Lung (tissue), 11 donors: ENCODE measurements at regions not wholly inside any gene's neighbourhood (a gene's known extent, or its start where the extent isn't known, plus 50 kb on each side); places are given as distances from the start of the nearest gene placed in this dataset.
A peak's percentile ranks its signal among the peaks of the same experiment; 100 is the strongest.

Experiments
- ATAC-seq: fragments of 200-7000 bp; cut with Tn5 transposase; one replicate; pipeline ENCODE4 v1.9.1; 2020; ENCODE audit warnings: moderate number of reproducible peaks; ENCODE audit not compliant: insufficient read depth, low FRiP score
- DNase-seq, 3 donors: peaks; one replicate each; pipeline ENCODE4 v3.0.0-alpha.2; 2013 to 2017
- H3K27ac ChIP-seq, 2 donors: one replicate each; pipeline ENCODE4 v1.5.1; 2013; ENCODE audit warnings: mild to moderate bottlenecking in 2 of 2, moderate library complexity in 2 of 2, control low read depth in 1 of 2, inconsistent platforms in 1 of 2, low read depth in 1 of 2, low read length in 1 of 2
- H3K27me3 ChIP-seq, 3 donors: one replicate each; pipeline ENCODE4 v1.5.1; 2013; ENCODE audit warnings: low read length in 2 of 3; ENCODE audit not compliant: control insufficient read depth in 3 of 3, insufficient read depth in 3 of 3
- H3K36me3 ChIP-seq, 4 donors: one replicate each; pipeline ENCODE4 v1.5.1; 2013; ENCODE audit warnings: low read length in 4 of 4, mild to moderate bottlenecking in 1 of 4, moderate library complexity in 1 of 4; ENCODE audit not compliant: control insufficient read depth in 4 of 4, insufficient read depth in 4 of 4
- H3K4me1 ChIP-seq, 5 donors: one replicate each; pipeline ENCODE4 v1.5.1; 2013; ENCODE audit warnings: low read length in 5 of 5, mild to moderate bottlenecking in 2 of 5, moderate library complexity in 1 of 5; ENCODE audit not compliant: control insufficient read depth in 5 of 5, insufficient read depth in 5 of 5
- H3K4me3 ChIP-seq: one replicate; pipeline ENCODE4 v1.5.1; 2013; ENCODE audit warnings: mild to moderate bottlenecking, control low read depth, moderate library complexity
- H3K9ac ChIP-seq, 2 donors: one replicate each; pipeline ENCODE4 v1.5.1; 2013; ENCODE audit warnings: low read length in 2 of 2, control low read depth in 1 of 2; ENCODE audit not compliant: insufficient read depth in 1 of 2
- H3K9me3 ChIP-seq, 4 donors: one replicate each; pipeline ENCODE4 v1.5.1; 2013; ENCODE audit warnings: low read length in 3 of 4, mild to moderate bottlenecking in 1 of 4, moderate library complexity in 1 of 4; ENCODE audit not compliant: control insufficient read depth in 4 of 4, insufficient read depth in 3 of 4
- whole genome bisulfite sequencing, 2 donors: extraction: QIAGEN DNeasy Blood & Tissue Kit; methylation state at CpG; one replicate each; pipeline ENCODE4 v1.1.7; 2013; 5-methylcytosine and 5-hydroxymethylcytosine counted together
- TF ChIP-seq, protein P1 (sequence below): IDR thresholded peaks from 2 replicates; pipeline ENCODE4 v1.5.1; 2012; ENCODE audit warnings: mild to moderate bottlenecking; ENCODE audit errors: control extremely low read depth, extremely low read depth
- donor health status: control.
- donor health status: control.
- donor health status: Bipolar disorder and iron deficiency.
- donor health status: healthy.
- donor health status: DM: yes; HTN: yes; CAD: no.

GRCh38 chr2:5315512-5315911 lies 376.7 kb upstream of the SOX11 start:
- ATAC-seq (no peak), DNase-seq (peak in 2 of 3 donors; percentile 20 to 28)

GRCh38 chr2:5316001-5316490 lies 376.1 kb upstream of the SOX11 start:
- WGBS, 2 donors = 74 to 86% methylated on average over 1 of the region's 1 CpG
- TF ChIP-seq, protein P1, sequence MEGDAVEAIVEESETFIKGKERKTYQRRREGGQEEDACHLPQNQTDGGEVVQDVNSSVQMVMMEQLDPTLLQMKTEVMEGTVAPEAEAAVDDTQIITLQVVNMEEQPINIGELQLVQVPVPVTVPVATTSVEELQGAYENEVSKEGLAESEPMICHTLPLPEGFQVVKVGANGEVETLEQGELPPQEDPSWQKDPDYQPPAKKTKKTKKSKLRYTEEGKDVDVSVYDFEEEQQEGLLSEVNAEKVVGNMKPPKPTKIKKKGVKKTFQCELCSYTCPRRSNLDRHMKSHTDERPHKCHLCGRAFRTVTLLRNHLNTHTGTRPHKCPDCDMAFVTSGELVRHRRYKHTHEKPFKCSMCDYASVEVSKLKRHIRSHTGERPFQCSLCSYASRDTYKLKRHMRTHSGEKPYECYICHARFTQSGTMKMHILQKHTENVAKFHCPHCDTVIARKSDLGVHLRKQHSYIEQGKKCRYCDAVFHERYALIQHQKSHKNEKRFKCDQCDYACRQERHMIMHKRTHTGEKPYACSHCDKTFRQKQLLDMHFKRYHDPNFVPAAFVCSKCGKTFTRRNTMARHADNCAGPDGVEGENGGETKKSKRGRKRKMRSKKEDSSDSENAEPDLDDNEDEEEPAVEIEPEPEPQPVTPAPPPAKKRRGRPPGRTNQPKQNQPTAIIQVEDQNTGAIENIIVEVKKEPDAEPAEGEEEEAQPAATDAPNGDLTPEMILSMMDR = no peak
- no peak overlapping the region for H3K27ac ChIP-seq
- no peak for DNase-seq
- no peaks in the 10 kb centered on the region for H3K27me3 ChIP-seq
- H3K9me3 ChIP-seq = peaks cover 0 to 5% (median 0%) of the 10 kb centered on the region in 4 donors
- no peak for ATAC-seq
- no peaks in the 10 kb centered on the region for H3K36me3 ChIP-seq
- no peak overlapping the region for H3K9ac ChIP-seq
- peaks cover 0 to 8% (median 3%) of the 10 kb centered on the region in 5 donors for H3K4me1 ChIP-seq
- no peak overlapping the region for H3K4me3 ChIP-seq

More at GRCh38 chr2:5315512-5315911, 376.7 kb upstream of the SOX11 start:
- H3K9me3 ChIP-seq = peaks cover 0 to 5% (median 0%) of the 10 kb centered on the region in 4 donors
- no peak overlapping the region for H3K27ac ChIP-seq
- 70 to 74% methylated on average over 4 of the region's 4 CpGs for WGBS, 2 donors
- no peak overlapping the region for H3K9ac ChIP-seq
- H3K4me3 ChIP-seq = no peak overlapping the region
- H3K27me3 ChIP-seq = no peaks in the 10 kb centered on the region
- TF ChIP-seq, protein P1 = no peak
- peaks cover 0 to 8% (median 3%) of the 10 kb centered on the region in 5 donors for H3K4me1 ChIP-seq
- H3K36me3 ChIP-seq = no peaks in the 10 kb centered on the region

DNA sequence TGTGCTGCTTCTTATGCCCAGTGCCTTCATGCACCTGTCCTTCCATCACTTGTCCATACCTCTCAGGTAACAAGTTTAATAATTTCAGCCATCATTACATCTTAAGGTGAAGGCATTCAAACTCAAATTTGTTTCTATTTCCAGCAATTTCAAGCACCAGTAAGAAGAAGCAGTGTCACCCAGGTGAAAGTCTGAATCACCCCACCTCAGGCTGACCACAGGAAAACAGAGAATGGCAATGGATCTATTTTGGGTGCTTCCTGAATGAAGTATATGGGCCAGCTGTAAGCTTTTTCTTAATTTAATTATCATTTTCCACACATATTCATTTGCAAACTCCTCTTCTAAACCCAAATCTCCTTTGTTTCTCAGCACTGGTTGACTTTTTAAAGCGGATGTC lies 372.7 kb upstream of the SOX11 start:
- Histone ChIP-seq H3K9ac (no peak overlapping the region), H3K4me3 (no peak overlapping the region), H3K36me3 (no peaks in the 10 kb centered on the region), H3K27ac (no peak overlapping the region), H3K9me3 (peaks cover 0 to 2% (median 0%) of the 10 kb centered on the region in 4 donors), H3K27me3 (no peaks in the 10 kb centered on the region), H3K4me1 (peaks cover 0 to 13% (median 5%) of the 10 kb centered on the region in 5 donors)
- TF ChIP-seq, protein P1 = no peak
- ATAC-seq (no peak), DNase-seq (no peak)
- 90 to 92% methylated on average over 1 of the region's 1 CpG for WGBS, 2 donors

DNA sequence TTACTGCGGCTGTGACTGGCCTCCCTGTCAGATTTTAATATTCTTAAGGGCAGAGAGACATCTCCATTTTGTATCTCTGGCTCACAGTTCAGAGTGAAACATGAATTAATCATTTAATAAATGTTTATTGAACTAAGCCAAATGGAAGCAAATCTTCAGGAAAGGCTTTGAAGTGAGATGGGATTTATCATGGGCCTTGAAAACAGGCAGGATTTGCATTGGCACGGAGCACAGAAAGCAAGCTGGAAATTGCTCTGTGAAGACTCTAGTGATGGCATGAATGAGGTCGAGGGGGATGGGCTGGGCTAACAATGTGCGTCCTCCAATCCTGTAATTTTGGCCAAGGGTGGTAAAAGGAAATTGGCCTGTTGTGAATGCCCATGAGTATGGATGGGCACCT lies 369.8 kb upstream of the SOX11 start:
- H3K9me3 ChIP-seq = no peaks in the 10 kb centered on the region
- no peak overlapping the region for H3K4me3 ChIP-seq
- no peak overlapping the region for H3K9ac ChIP-seq
- no peaks in the 10 kb centered on the region for H3K27me3 ChIP-seq
- DNase-seq (peak; percentile 47 to 77 (median 74)), ATAC-seq (no peak)
- TF ChIP-seq, protein P1 = no peak
- WGBS, 2 donors = 58 to 62% methylated on average over 4 of the region's 4 CpGs
- no peak overlapping the region for H3K27ac ChIP-seq
- H3K4me1 ChIP-seq = peaks cover 0 to 10% (median 5%) of the 10 kb centered on the region in 5 donors
- H3K36me3 ChIP-seq = no peaks in the 10 kb centered on the region
